SK-N-MC (cell line): ENCODE measurements at regions not wholly inside any gene's neighbourhood (a gene's known extent, or its start where the extent isn't known, plus 50 kb on each side); places are given as distances from the start of the nearest gene placed in this dataset.

ENCODE experiments used
- DNase-seq: peaks from one replicate; pipeline ENCODE4 v3.0.0-alpha.2; 2011; ENCODE audit warnings: low read depth, low spot score
- H3K27ac ChIP-seq: fragments of 200-600 bp; sonication (generic); 2 replicates; pipeline ENCODE4 v1.5.1; 2016; ENCODE audit warnings: mixed run types
- H3K36me3 ChIP-seq: fragments of 200-600 bp; sonication (generic); 2 replicates; pipeline ENCODE4 v1.6.1; 2017; ENCODE audit warnings: antibody characterized with exemption, low read length, mixed read lengths; ENCODE audit not compliant: insufficient read depth
- H3K4me3 ChIP-seq: fragments of 200-600 bp; sonication (generic); 2 replicates; pipeline ENCODE4 v1.5.1; 2016
- H3K9ac ChIP-seq: fragments of 200-600 bp; sonication (generic); 2 replicates; pipeline ENCODE4 v1.8.0; 2017; ENCODE audit warnings: mixed run types, mixed read lengths; ENCODE audit not compliant: insufficient read length
- H3K9me3 ChIP-seq: fragments of 200-600 bp; sonication (generic); 2 replicates; pipeline ENCODE4 v1.6.1; 2017; ENCODE audit warnings: low read depth, mild to moderate bottlenecking, antibody characterized with exemption, low read length, moderate library complexity, mixed read lengths
- EZH2 ChIP-seq: fragments of 200-600 bp; sonication (generic); IDR thresholded peaks from one replicate; pipeline ENCODE4 v1.6.1; 2017; ENCODE audit warnings: antibody characterized with exemption
- FOXP2 ChIP-seq: optimal IDR thresholded peaks from 2 replicates; pipeline ENCODE3; 2011; ENCODE audit warnings: mild to moderate bottlenecking, moderate library complexity; ENCODE audit not compliant: insufficient read depth; ENCODE audit errors: extremely low read length, control extremely low read depth
- POLR2AphosphoS5 ChIP-seq: IDR thresholded peaks from 2 replicates; pipeline ENCODE4 v1.6.1; 2012; ENCODE audit warnings: mild to moderate bottlenecking, low read depth, low read length, borderline replicate concordance

- TF ChIP-seq FOXP2 (no peak), EZH2 (no peak), POLR2AphosphoS5 (no peak)
- no peaks in the 10 kb centered on the region for H3K9me3 ChIP-seq
- no peaks in the 10 kb centered on the region for H3K36me3 ChIP-seq
- H3K27ac ChIP-seq: no peak overlapping the region
- no peak overlapping the region for H3K9ac ChIP-seq
- no peak for DNase-seq
- H3K4me3 ChIP-seq: no peak overlapping the region
Measured at GRCh38 chr11:10911907-10912306, 54.1 kb upstream of the ZBED5 start.

GRCh38 chr11:10909141-10909883 is 51.5 kb upstream of the ZBED5 start:
- Histone ChIP-seq H3K36me3 (no peaks in the 10 kb centered on the region), H3K27ac (peak overlapping the region; percentile 94; the same call in 1 of the 2 replicates), H3K4me3 (no peak overlapping the region), H3K9me3 (no peaks in the 10 kb centered on the region), H3K9ac (no peak overlapping the region)
- TF ChIP-seq FOXP2 (no peak), POLR2AphosphoS5 (no peak), EZH2 (no peak)
- DNase-seq: no peak

- Histone ChIP-seq H3K9ac (no peak overlapping the region), H3K4me3 (peak overlapping the region; percentile 58), H3K9me3 (no peaks in the 10 kb centered on the region), H3K36me3 (no peaks in the 10 kb centered on the region), H3K27ac (peak overlapping the region; percentile 94)
- DNase-seq: no peak
- TF ChIP-seq POLR2AphosphoS5 (no peak), EZH2 (no peak), FOXP2 (no peak)
Measured at GRCh38 chr11:10908215-10908951, 50.5 kb upstream of the ZBED5 start.
